Calu3 (cell line): ENCODE measurements at regions not wholly inside any gene's neighbourhood (a gene's known extent, or its start where the extent isn't known, plus 50 kb on each side); places are given as distances from the start of the nearest gene placed in this dataset.

Experiments
- BruUV-seq: library from RNA; stranded (reverse); fragments of 400-500 nt; replicated peaks from 2 replicates; lab custom pipeline; 2021; lab: Mats Ljungman, UMichigan
- CTCF ChIA-PET: fragments of 300-600 bp; sonication (Branson Sonifier 250); formaldehyde crosslinking; loops from one replicate; lab custom pipeline; 2022; ENCODE audit warnings: antibody characterized with exemption; lab: Charles Lee
- DNase-seq: peaks from one replicate; pipeline ENCODE4 v3.0.0; 2022
- H3K27ac Mint-ChIP-seq: one replicate; pipeline ENCODE4 v1.8.0; 2022; ENCODE audit warnings: mixed read lengths; ENCODE audit not compliant: unreplicated experiment
- H3K27me3 Mint-ChIP-seq: one replicate; pipeline ENCODE4 v1.8.0; 2022; ENCODE audit warnings: mixed read lengths; ENCODE audit not compliant: unreplicated experiment
- H3K36me3 Mint-ChIP-seq: one replicate; pipeline ENCODE4 v1.8.0; 2022; ENCODE audit warnings: mild to moderate bottlenecking, moderate library complexity, mixed read lengths; ENCODE audit not compliant: insufficient read depth, unreplicated experiment
- H3K4me1 Mint-ChIP-seq: one replicate; pipeline ENCODE4 v1.8.0; 2022; ENCODE audit warnings: mild to moderate bottlenecking, low read depth, mixed read lengths; ENCODE audit not compliant: unreplicated experiment
- H3K4me3 Mint-ChIP-seq: one replicate; pipeline ENCODE4 v1.8.0; 2022; ENCODE audit warnings: mild to moderate bottlenecking, low read depth, moderate library complexity, mixed read lengths; ENCODE audit not compliant: unreplicated experiment
- H3K9me3 Mint-ChIP-seq: one replicate; pipeline ENCODE4 v1.8.0; 2022; ENCODE audit warnings: low read depth, mixed read lengths; ENCODE audit not compliant: unreplicated experiment
- CTCF ChIP-seq: fragments of 200-600 bp; IDR thresholded peaks from one replicate; pipeline ENCODE4 v1.8.0; 2022; ENCODE audit warnings: antibody characterized with exemption; ENCODE audit not compliant: unreplicated experiment
- intact Hi-C: fragments of 100-400 bp; cut with micrococcal nuclease; formaldehyde crosslinking; loops from one replicate; pipeline ENCODE4 v1.10.0; 2022; ENCODE audit not compliant: unreplicated experiment

DNA sequence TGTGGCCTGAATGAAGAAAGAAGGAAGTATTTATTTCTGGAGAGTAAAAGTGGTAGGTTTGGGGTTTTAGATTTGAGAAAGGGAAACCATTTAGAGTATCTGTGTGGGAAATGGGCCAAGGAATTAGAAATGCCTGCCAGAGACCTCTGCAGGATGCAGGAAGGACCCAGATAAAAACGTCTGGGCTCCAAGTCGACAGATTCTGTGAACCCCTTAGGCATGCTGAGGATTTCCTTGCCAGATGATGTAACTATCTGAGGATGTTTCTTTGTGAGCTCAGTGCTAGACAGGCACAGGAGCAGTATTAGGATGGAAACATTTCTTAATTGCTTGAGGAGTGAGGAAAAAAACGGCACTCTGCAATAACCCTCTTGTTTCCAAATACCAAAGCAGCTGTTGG, 251.8 kb upstream of the DMRT1 start:
- Mint-ChIP-seq H3K36me3 (no peaks in the 10 kb centered on the region), H3K27me3 (no peaks in the 10 kb centered on the region), H3K4me1 (peaks cover 29% of the 10 kb centered on the region), H3K27ac (peak overlapping the region; percentile 9), H3K4me3 (no peak overlapping the region), H3K9me3 (no peaks in the 10 kb centered on the region)
- CTCF ChIA-PET = no interaction called here
- no peak for DNase-seq
- no peak for TF ChIP-seq CTCF
- BruUV-seq = no TSS peak
- intact Hi-C loops = no loop called here

- BruUV-seq = no TSS peak
- no peaks in the 10 kb centered on the region for H3K36me3 Mint-ChIP-seq
- intact Hi-C loops = no loop called here
- no peaks in the 10 kb centered on the region for H3K27me3 Mint-ChIP-seq
- CTCF ChIA-PET = no interaction called here
- no peak for TF ChIP-seq CTCF
- H3K27ac Mint-ChIP-seq = no peak overlapping the region
- peaks cover 29% of the 10 kb centered on the region for H3K4me1 Mint-ChIP-seq
- no peak overlapping the region for H3K4me3 Mint-ChIP-seq
- no peaks in the 10 kb centered on the region for H3K9me3 Mint-ChIP-seq
- DNase-seq = no peak
These were observed 250.2 kb upstream of the DMRT1 start for GRCh38 chr9:591292-591691.

GRCh38 chr9:592225-592624, 249.3 kb upstream of the DMRT1 start:
- no peaks in the 10 kb centered on the region for H3K27me3 Mint-ChIP-seq
- no peak for TF ChIP-seq CTCF
- H3K9me3 Mint-ChIP-seq = no peaks in the 10 kb centered on the region
- peaks cover 29% of the 10 kb centered on the region for H3K4me1 Mint-ChIP-seq
- BruUV-seq = no TSS peak
- intact Hi-C loops = no loop called here
- no peak overlapping the region for H3K27ac Mint-ChIP-seq
- CTCF ChIA-PET = no interaction called here
- H3K4me3 Mint-ChIP-seq = no peak overlapping the region
- no peaks in the 10 kb centered on the region for H3K36me3 Mint-ChIP-seq
- DNase-seq = no peak

GRCh38 chr9:592733-593132, 248.8 kb upstream of the DMRT1 start:
- DNase-seq = no peak
- intact Hi-C loops = no loop called here
- Mint-ChIP-seq H3K36me3 (no peaks in the 10 kb centered on the region), H3K27me3 (no peaks in the 10 kb centered on the region), H3K4me1 (peaks cover 29% of the 10 kb centered on the region), H3K4me3 (no peak overlapping the region), H3K27ac (no peak overlapping the region), H3K9me3 (no peaks in the 10 kb centered on the region)
- no peak for TF ChIP-seq CTCF
- CTCF ChIA-PET = no interaction called here
- no TSS peak for BruUV-seq
